Epidermal melanocyte (primary cell): ENCODE measurements at regions not wholly inside any gene's neighbourhood (a gene's known extent, or its start where the extent isn't known, plus 50 kb on each side); places are given as distances from the start of the nearest gene placed in this dataset.
"Not testable (repeated sequence)": the region's sequence is repeated elsewhere in the genome, so short reads cannot be mapped to it uniquely, and the experiment has no call there.

ENCODE experiments used
- DNase-seq: peaks from one replicate; pipeline ENCODE4 v3.0.0; 2011; ENCODE audit warnings: low spot score; ENCODE audit not compliant: insufficient read length

DNA sequence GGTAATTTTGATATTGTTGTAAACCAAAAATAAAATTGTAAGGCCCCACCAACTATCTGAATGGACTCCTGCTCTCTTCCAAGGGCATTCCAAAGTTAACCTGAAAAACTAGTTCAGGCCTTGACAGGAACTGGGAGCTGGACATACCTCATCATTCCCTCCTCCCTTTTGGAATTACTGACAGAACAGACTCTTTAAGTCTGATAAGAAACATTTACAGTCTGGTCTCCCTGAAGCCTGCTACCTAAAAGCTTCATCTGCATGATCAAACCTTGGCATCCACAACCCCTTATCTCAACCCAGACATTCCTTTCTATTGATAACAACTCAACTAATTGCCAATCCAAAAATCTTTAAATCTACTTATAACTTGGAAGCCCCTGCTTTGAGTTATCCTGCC is 123.8 kb downstream of the TLR5 start:
- no peak for DNase-seq

- DNase-seq, result no peak
Observed at GRCh38 chr1:223020770-223021169, 122.3 kb downstream of the TLR5 start.

DNA sequence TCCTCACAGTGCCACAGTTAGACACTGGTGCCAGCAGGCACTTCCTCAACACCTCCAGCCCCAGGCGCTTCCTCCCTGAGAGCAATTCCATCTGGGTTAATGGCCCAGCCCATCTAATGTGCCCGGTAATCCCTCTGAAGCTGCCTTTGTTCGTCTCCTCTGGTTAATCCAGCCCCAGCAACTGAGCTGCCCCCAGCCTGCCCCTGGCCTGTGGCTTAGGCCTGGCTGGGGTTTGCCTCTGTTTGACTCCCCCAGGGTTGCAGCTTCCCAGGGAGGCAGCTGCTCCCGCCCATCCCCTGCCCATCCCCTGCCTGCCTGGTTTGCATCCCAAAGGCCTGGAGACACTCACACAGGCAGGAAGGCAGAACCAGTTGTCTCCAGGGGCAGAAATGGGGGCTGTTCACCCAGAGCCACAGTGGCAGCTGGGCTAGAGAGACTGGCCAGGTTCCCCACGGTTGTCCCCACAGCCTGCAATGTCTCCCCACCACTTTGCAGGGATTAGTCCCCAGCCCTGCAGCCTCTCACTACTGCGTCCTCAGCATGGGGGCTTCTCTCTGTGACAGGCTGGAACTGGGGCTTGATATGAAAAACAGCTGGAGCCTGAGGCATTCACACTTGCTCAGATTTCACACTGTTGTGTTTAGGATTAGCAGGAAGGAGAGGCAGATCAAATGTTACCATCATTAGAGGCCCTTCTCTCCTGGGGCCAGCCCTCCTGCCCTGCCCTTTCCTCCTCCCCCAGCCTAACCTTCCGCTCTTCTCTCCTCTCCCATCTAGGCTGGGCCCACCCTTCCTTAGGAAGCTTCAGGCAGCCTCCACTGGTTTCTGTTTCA is 120.2 kb downstream of the TLR5 start:
- no peak for DNase-seq

DNA sequence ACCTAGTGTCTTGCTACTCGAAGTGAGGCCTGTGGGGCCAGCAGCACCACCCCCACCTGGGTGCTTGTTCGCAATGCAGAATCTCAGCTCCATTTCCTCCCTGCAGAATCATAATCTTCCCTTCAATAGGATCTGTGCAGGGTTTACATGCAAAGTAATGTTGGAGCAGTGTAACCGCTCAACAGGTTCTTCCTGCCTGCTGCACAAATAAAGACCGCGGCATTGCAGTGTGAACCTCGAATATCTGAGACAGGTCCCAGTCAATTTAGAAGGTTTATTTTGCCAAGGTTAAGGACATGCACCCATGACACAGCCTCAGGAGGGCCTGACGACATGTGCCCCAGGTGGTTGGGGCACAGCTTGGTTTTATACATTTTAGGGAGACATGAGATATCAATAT is 119.2 kb downstream of the TLR5 start:
- no peak for DNase-seq

GRCh38 chr1:223024486-223024885 is 118.6 kb downstream of the TLR5 start:
- DNase-seq, result not testable (repeated sequence)

- DNase-seq, result not testable (repeated sequence)
Observed at GRCh38 chr1:223025190-223025734, 117.8 kb downstream of the TLR5 start.

GRCh38 chr1:223026639-223027038 is 116.4 kb downstream of the TLR5 start:
- DNase-seq, result not testable (repeated sequence)

DNA sequence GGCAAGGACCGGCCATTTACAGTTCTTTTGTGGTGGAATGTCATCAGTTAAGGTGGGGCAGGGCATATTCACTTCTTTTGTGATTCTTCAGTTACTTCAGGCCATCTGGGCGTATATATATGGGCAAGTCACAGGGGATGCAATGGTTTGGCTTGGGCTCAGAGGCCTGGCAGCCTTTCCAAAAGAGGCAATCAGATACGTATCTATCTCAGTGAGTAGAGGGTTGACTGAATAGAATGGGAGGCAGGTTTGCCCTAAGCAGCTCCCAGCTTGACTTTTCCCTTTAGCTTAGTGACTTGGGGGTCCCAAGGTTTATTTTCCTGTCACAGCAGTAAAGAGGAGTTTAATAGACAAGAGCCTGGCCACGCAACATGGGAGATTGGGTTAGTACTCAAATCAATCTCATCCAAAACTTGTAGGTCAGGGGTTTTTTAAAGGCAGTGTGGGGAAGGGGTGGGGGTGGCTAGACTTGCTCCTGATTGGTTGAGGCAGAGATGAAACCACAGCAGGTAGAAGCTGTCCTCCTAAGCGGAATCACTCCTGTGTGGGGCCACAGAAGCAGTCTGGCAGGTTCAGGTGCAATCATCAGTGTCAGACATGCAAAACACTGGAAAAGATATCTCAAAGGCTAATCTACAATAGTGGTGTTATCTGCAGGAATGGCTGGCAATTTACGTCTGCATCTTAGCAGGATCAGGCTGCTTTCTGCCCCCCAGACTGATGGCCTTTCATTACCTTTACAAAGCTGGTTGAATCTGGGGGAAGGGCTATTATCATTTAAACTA is 112.9 kb downstream of the TLR5 start:
- DNase-seq, result no peak

DNA sequence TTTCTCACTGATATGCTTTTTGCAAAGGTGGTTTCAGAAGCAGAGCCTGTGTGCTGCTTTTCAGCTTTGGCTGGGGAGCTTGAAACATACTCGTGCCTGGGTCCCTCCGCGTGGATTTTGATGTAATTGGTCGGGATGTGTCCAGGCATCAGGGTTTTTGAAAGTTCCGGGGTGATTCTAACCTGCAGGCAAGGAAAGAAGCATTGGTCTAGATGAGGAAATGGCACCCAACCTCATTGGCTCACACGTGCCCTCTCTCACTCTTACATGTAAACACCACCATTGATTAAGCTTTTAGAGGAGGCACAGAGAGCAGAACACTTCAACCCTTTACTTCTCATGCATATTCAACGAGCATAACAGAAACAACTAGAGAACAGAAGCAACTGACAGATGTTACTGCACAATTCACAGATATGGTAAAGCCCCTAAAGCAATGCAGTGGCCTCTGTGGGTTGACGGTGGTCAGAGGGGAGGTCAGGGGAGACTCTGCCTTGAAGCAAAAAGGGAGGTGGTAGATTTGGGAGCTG is 112.1 kb downstream of the TLR5 start:
- no peak for DNase-seq

GRCh38 chr1:223031733-223032601 is 111.1 kb downstream of the TLR5 start:
- DNase-seq, result no peak

DNA sequence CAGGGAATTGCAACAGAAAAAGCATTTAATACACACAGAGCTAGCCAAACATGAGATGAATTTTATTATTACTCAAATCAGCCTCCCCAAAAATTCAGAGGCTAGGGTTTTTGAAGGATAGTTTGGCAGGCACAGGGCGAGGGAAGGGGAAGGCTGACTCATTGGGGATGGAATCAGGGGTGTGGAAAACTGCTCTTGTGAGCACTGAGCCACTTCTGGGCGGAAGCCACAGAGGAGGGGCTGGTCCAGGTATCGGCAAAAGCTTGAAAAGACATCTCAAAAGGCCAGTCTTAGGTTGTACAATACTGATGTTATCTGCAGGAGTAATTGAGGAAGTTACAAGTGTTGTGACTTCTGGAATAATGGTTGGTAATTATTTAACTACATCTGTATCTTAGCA is 109.4 kb downstream of the TLR5 start:
- DNase-seq, result no peak

- DNase-seq, result no peak
Observed at GRCh38 chr1:223034270-223034798, 108.7 kb downstream of the TLR5 start.

- DNase-seq, result no peak
Observed at GRCh38 chr1:223035724-223036478, 107.1 kb downstream of the TLR5 start.

DNA sequence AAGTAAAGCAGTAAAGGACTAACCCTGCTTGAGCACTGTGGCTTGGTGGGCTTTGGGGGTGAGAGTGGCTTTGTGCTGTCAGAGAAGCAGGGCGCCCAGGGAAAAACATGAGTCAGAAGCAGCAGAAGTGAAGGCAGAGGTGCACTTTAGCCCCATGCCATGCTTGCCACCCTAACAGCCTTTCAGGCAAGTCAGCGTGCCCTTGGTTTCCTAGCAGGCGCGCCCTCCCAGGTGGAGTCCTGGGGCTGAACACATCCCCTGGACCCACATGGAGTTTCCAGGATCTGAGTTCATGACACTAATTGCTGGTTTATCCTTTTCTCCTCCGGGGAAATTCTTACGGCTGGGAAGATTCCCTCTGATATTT is 106.6 kb downstream of the TLR5 start:
- DNase-seq, result no peak

- DNase-seq, result no peak
Observed at GRCh38 chr1:223037845-223038244, 105.2 kb downstream of the TLR5 start.

DNA sequence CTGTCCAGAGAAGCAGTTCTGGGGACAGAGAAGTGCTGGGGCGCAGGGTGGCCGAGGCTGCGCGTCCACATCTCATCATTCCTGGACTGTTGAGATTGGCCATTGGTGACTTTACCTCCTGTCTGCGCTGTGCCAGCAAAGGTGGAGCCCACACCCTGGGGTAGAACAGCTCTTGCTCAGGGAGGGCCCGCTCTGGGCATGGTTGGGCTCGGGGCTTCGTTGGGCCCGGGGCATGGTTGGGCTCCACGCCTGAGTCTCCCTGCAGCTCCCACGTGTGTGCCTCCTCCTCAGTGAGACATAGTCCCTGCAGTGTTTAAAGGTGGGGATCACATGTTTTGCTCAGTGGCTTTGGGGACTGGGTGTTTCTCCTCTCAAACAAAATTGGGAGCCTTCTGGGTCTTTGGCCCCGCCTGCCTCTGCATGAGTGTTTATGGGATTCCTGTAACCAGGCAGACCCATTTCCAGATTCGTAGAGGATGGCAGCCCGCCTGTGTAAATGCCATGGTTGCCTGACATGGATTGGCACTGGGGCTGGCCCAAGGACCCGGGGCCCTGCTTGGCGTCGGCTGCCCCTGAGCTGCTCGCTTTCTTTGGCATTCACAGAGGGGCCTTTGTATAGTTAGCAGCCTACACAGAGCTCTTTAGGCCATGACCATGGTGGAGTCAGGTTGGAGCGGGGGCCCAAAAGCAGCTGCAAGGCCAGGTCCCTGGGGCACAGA is 104.6 kb downstream of the TLR5 start:
- DNase-seq, result no peak

DNA sequence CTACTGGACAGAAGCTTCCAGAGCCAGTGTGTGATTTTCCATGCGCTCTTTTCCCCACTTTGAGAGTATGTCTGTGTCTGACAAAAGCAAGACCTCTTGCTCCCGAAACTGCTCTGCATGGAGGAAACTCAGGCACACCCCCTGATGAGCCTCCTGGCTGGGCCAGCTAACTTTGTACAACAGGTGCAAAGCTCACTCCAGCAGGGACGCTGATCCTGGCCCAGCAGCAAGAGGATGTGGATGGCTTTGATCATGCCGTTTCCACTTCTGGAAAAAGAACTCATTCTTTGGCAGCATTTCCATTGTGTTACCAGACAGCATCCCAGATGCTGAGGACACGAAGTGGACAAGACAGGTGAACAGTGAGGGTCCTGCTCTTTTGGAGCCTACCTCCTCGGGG is 103.1 kb downstream of the TLR5 start:
- DNase-seq, result no peak

- peak; percentile 27 for DNase-seq
Observed at GRCh38 chr1:223041481-223041880, 101.6 kb downstream of the TLR5 start.

GRCh38 chr1:223045164-223045957 is 97.7 kb downstream of the TLR5 start:
- no peak for DNase-seq
